Activated B cell treated with CpG ODN at 0.5 μM for 24 hours (primary cell): ENCODE measurements at regions not wholly inside any gene's neighbourhood (a gene's known extent, or its start where the extent isn't known, plus 50 kb on each side); places are given as distances from the start of the nearest gene placed in this dataset.

Source experiments
- ATAC-seq: fragments of 200-7000 bp; cut with Tn5 transposase; one replicate; pipeline ENCODE4 v1.10.0; 2021; ENCODE audit warnings: low read depth, mild to moderate bottlenecking, moderate library complexity
- CTCF ChIA-PET: fragments of 350-600 bp; sonication (Branson Sonifier 250); formaldehyde crosslinking; loops from one replicate; lab custom pipeline; 2021; ENCODE audit warnings: antibody characterized with exemption; lab: Charles Lee
- POLR2A ChIA-PET: fragments of 350-600 bp; sonication (Branson Sonifier 250); formaldehyde crosslinking; loops from one replicate; lab custom pipeline; 2021; ENCODE audit warnings: antibody characterized with exemption; lab: Charles Lee
- DNase-seq: peaks from one replicate; pipeline ENCODE4 v3.0.0; 2022
- H3K27ac Mint-ChIP-seq: one replicate; pipeline ENCODE4 v1.8.0; 2020; ENCODE audit warnings: mixed read lengths
- H3K27me3 Mint-ChIP-seq: one replicate; pipeline ENCODE4 v1.8.0; 2021; ENCODE audit warnings: mixed read lengths
- H3K36me3 Mint-ChIP-seq: one replicate; pipeline ENCODE4 v1.8.0; 2021; ENCODE audit warnings: low read depth, mixed read lengths
- H3K4me1 Mint-ChIP-seq: one replicate; pipeline ENCODE4 v1.8.0; 2021; ENCODE audit warnings: mixed read lengths
- H3K4me3 Mint-ChIP-seq: one replicate; pipeline ENCODE4 v1.8.0; 2020; ENCODE audit warnings: mild to moderate bottlenecking, mixed read lengths
- H3K9me3 Mint-ChIP-seq: one replicate; pipeline ENCODE4 v1.8.0; 2020; ENCODE audit warnings: mixed read lengths
- CTCF ChIP-seq: fragments of 200-600 bp; IDR thresholded peaks from one replicate; pipeline ENCODE4 v1.8.0; 2022; ENCODE audit warnings: antibody characterized with exemption, mild to moderate bottlenecking
- intact Hi-C: fragments of 100-400 bp; cut with micrococcal nuclease; formaldehyde crosslinking; loops from one replicate; pipeline ENCODE4 v1.15.1; 2024

- DNase-seq (no peak), ATAC-seq (no peak)
- H3K9me3 Mint-ChIP-seq: no peaks in the 10 kb centered on the region
- ChIA-PET CTCF (no interaction called here), POLR2A (no interaction called here)
- H3K4me1 Mint-ChIP-seq: no peaks in the 10 kb centered on the region
- intact Hi-C loops: no loop called here
- TF ChIP-seq CTCF: no peak
- peaks cover 8% of the 10 kb centered on the region for H3K27me3 Mint-ChIP-seq
- no peak overlapping the region for H3K27ac Mint-ChIP-seq
- no peaks in the 10 kb centered on the region for H3K36me3 Mint-ChIP-seq
- H3K4me3 Mint-ChIP-seq: no peak overlapping the region
These were observed 78.7 kb upstream of the SERP2 start for GRCh38 chr13:44294876-44295275.

DNA sequence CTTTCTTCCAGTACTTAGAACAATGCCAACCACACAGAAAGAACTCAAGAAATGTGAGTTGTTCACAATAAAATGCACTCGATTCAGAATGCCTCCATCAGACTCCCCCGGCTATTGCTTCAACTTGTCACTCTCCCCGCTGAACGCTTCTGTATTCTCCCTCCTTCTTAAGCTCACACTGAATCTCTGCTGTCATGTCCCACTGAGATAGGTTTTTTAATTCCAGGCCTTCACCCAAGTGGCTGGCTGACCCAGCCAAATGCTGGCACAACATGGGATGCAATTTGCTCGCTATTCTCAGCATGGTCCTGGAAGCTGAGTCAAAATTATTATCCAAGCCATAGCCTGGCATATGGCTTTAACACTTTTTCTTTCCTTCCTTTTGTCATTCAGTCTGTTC lies 76.8 kb upstream of the SERP2 start:
- TF ChIP-seq CTCF: no peak
- intact Hi-C loops: no loop called here
- H3K4me3 Mint-ChIP-seq: no peak overlapping the region
- peaks cover 7% of the 10 kb centered on the region for H3K4me1 Mint-ChIP-seq
- ChIA-PET POLR2A (no interaction called here), CTCF (no interaction called here)
- no peak overlapping the region for H3K27ac Mint-ChIP-seq
- H3K9me3 Mint-ChIP-seq: no peaks in the 10 kb centered on the region
- no peak for ATAC-seq
- H3K36me3 Mint-ChIP-seq: no peaks in the 10 kb centered on the region
- peaks cover 15% of the 10 kb centered on the region for H3K27me3 Mint-ChIP-seq
- DNase-seq: no peak

DNA sequence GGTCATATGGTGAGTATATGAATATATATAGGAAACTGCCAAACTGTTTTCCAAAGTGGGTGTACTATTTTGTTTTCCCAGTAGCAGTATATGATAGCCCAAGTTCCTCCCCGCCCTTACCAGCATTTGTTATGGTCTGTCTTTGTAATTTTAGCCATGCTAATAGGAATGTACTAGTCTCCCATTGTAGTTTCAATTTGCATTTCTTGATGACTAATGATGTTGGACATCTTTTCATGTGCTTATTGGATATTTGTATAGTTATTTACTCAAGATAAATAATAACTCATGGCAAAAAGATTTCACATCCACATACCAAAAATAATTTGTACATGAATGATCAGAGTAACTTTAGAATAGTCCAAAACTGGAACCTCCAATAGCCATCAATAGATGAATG lies 75.3 kb upstream of the SERP2 start:
- no peaks in the 10 kb centered on the region for H3K9me3 Mint-ChIP-seq
- ChIA-PET POLR2A (no interaction called here), CTCF (no interaction called here)
- intact Hi-C loops: no loop called here
- H3K36me3 Mint-ChIP-seq: no peaks in the 10 kb centered on the region
- no peak for ATAC-seq
- TF ChIP-seq CTCF: no peak
- H3K27me3 Mint-ChIP-seq: peaks cover 15% of the 10 kb centered on the region
- H3K4me1 Mint-ChIP-seq: peaks cover 7% of the 10 kb centered on the region
- DNase-seq: no peak
- no peak overlapping the region for H3K4me3 Mint-ChIP-seq
- no peak overlapping the region for H3K27ac Mint-ChIP-seq

DNA sequence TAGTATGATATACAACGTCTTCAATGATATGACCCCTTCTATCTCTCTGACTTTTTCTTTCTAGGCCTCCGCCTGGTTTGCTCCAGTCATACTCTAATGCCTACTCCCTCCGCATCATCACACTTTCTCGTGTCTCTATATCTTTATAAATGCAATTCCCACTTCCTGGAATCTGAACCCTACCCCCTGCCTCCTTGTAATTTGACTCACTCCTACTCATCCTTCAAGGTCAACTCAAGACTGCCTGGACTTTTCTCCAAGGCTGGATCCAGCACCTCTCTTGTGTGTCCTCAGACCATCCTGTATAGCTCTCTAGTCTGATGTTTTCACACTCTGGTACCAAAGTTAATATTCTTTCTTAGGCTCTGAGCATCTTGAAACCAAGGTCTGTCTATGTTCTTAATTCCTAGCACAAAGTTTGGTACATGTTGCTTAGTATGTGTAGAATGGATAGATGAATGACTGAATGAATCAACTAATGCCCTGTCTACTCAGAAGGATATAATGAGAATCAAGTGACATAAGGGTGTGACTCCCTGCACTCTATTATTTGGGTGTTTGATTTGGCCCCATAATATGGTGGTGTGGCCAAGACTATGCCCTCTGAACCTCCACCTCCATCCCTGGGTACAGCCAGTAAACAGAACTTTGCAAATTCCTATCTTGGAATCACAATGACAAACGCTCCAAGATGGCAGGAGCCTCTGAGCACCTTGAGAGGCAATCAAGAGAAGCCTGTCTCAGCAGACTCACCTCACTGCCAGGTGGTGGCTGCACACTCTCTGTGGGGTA lies 74.3 kb upstream of the SERP2 start:
- POLR2A ChIA-PET: no interaction called here
- H3K27me3 Mint-ChIP-seq: peaks cover 15% of the 10 kb centered on the region
- H3K4me1 Mint-ChIP-seq: peaks cover 7% of the 10 kb centered on the region
- DNase-seq: no peak
- H3K9me3 Mint-ChIP-seq: no peaks in the 10 kb centered on the region
- no peak for TF ChIP-seq CTCF
- H3K4me3 Mint-ChIP-seq: no peak overlapping the region
- no peak overlapping the region for H3K27ac Mint-ChIP-seq
- no peak for ATAC-seq
- CTCF ChIA-PET: no interaction called here
- intact Hi-C loops: no loop called here
- H3K36me3 Mint-ChIP-seq: no peaks in the 10 kb centered on the region

GRCh38 chr13:44300895-44301638 lies 72.6 kb upstream of the SERP2 start:
- intact Hi-C loops: no loop called here
- Mint-ChIP-seq H3K4me3 (no peak overlapping the region), H3K27ac (no peak overlapping the region), H3K4me1 (peaks cover 7% of the 10 kb centered on the region), H3K36me3 (no peaks in the 10 kb centered on the region), H3K9me3 (no peaks in the 10 kb centered on the region), H3K27me3 (peaks cover 15% of the 10 kb centered on the region)
- DNase-seq (no peak), ATAC-seq (peak; percentile 71)
- CTCF ChIA-PET: no interaction called here
- no peak for TF ChIP-seq CTCF
- POLR2A ChIA-PET: no interaction called here
